SU-DHL-6 (cell line): ENCODE measurements at regions not wholly inside any gene's neighbourhood (a gene's known extent, or its start where the extent isn't known, plus 50 kb on each side); places are given as distances from the start of the nearest gene placed in this dataset.
"Not testable (repeated sequence)": the region's sequence is repeated elsewhere in the genome, so short reads cannot be mapped to it uniquely, and the experiment has no call there.

Experiments used
- CTCF ChIP-seq: fragments of 200-600 bp; sonication (generic); IDR thresholded peaks from one replicate; pipeline ENCODE4 v1.5.1; 2017; ENCODE audit warnings: antibody characterized with exemption, mild to moderate bottlenecking, low read length, moderate library complexity; ENCODE audit not compliant: insufficient read depth, poor library complexity, severe bottlenecking
- EZH2phosphoT487 ChIP-seq: fragments of 200-600 bp; sonication (generic), shearing (Covaris generic); conservative IDR thresholded peaks from 2 replicates; pipeline ENCODE4 v1.6.1; 2018; ENCODE audit warnings: mild to moderate bottlenecking, antibody characterized with exemption, low read length, moderate library complexity, mixed read lengths

GRCh38 chr14:106766551-106767277 lies 1240.3 kb downstream of the TMEM121 start:
- TF ChIP-seq CTCF, result peak; percentile 59
- not testable (repeated sequence) for TF ChIP-seq EZH2phosphoT487
